ENCODE measurements at regions not wholly inside any gene's neighbourhood (a gene's known extent, or its start where the extent isn't known, plus 50 kb on each side); places are given as distances from the start of the nearest gene placed in this dataset.
"Not testable (repeated sequence)": the region's sequence is repeated elsewhere in the genome, so short reads cannot be mapped to it uniquely, and the experiment has no call there.

- FAIRE-seq, result peak; percentile 89
These were observed 56.0 kb downstream of the EN1 start for GRCh38 chr2:118791483-118791882.

- FAIRE-seq, result no peak
These were observed 60.7 kb downstream of the EN1 start for GRCh38 chr2:118786746-118787145.

- no peak for FAIRE-seq
These were observed 62.6 kb downstream of the EN1 start for GRCh38 chr2:118784860-118785259.

DNA sequence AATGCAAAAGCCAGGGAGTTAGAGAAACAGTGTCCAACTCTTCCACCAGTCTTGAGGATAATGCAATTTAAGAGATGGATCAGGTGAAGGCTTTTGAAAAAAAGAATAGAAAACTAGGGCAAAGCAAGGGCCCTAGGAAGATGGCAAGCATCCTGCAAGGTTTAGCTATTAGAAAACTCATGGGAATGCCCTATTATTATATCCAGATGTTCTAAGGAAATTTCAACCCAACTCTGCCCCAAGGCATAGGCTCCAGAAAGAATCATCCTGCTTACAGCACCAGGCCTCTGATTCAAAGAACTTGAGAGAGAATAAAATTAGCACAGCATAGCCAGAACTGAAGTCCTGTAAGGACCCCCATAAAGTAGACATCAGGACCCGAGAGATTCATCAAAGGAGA is 68.1 kb downstream of the EN1 start:
- no peak for FAIRE-seq

DNA sequence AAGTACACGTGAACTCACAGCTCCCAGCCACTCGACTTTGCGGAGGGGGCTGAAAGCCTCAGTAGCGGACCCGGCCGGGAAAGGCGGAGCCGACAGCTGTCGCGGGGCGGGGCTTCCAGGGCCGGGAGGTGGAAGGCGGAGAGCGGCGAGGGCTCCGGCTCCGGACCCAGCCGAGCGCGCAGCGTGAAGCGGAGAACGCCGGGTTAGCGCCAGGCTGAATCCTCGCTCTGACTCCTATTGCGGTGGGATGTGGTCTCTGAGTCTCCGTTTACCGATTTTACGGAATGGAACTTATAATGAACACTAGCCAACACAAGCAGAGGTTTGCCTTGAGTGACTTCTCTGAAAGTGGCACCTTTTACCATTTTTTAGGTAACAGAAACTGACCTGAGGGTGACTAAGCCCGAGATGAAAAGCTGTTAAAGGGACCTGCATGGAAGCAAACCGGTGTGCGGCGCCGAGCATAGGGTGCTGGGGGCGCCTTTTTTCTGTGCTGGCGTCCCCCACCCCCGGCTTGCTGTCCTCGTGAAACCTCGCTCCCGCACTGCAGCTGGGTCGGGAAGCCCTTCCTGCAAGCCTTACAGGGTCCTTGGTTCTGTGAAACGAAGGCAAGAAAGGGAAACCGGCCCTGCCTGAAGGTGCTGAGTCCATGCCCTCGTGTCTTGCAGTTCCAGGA is 72.9 kb downstream of the EN1 start:
- no peak for FAIRE-seq

- FAIRE-seq, result no peak
These were observed 73.6 kb downstream of the EN1 start for GRCh38 chr2:118773826-118774225.

GRCh38 chr2:118772487-118773200 is 74.8 kb downstream of the EN1 start:
- FAIRE-seq, result no peak

DNA sequence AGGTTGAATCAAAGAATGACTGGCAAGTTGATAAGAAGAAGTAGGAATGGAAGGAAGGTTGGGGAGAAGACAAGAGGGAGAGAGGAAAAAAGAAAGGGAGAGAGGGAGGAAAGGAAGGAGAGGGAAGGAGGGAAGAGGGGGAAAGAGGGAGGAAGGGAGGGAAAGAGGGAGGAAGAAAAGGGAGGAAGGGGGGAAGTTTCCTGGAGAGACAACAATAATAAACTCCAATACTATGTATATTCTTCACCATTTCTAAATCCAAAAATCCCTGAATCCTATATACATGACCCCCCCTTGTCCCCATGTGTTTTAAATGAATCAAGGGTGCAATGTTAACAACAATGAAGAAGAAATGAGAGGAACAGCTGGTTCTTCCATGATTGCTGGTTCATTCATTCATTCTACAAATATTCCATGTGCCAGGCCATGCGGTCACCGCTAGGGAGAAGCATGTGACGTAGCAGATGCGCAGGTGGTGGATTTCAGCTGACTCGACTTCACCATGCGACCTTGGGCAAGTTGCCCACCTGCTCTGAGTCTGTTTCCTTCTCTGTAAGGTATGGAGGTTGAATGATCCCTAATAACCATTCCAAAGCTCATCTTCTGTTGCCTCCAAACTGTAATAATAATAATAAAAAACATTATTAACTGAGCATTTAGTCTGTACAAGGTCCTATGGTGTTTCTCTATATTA is 77.6 kb downstream of the EN1 start:
- no peak for FAIRE-seq

DNA sequence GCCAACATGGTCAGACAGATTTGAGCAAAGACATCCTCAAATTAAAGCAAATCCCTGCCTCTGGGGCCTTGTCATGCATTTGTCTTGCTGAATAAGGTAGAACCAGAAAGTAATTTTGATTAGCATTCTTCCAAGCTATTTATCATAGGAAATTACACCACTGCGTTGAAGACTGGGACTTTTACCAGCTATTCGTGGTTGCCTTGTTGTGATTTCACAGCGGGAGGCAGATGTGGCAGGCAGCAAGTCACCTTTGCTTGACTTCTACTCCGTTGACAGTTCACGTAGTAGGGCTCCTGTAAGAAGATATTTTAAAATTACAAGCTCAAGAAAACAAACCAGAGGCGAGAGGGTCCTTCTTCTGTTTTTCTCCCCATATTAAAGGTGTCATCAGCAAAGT is 80.6 kb downstream of the EN1 start:
- no peak for FAIRE-seq

- no peak for FAIRE-seq
These were observed 82.6 kb downstream of the EN1 start for GRCh38 chr2:118764855-118765254.

- no peak for FAIRE-seq
These were observed 83.7 kb downstream of the EN1 start for GRCh38 chr2:118763797-118764196.

DNA sequence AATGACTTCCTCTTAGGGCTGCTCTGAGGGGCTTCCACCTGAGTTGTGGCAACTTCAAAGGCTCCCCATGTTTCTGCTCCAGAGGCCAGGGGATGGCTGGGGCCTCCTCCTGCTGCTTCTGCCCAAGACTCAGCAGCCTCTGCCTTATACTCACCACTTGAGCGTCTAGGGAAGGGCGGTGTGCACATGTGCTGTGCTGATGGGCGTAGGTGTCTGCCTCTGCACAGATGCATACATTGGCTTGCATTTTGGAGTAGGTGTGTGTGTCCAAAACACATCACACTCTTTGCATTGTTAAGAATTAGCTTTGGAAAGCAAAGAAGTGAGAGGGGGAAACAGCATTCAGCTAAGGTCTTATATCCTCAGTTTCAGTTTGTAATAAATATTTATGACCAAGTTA is 85.2 kb downstream of the EN1 start:
- no peak for FAIRE-seq

DNA sequence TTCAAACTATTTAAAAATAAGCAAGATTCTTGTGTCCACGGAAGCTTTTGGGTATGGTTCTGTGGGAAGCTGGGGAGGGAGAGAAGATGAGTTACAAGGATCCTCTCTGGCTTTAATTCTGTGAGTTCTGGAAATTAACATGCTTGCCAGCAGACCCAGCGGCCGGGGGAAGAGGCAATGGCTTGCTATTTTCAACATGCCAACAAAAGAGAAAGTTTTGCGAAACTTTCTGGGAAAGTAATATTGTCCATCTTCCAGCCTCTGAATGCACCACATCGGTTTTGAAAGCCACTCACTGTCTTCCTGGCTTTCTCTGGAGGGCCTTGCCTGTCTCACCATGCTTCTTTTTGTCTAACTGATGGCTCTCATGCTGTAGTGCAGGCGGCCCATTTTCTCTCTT is 85.7 kb downstream of the EN1 start:
- FAIRE-seq, result no peak

DNA sequence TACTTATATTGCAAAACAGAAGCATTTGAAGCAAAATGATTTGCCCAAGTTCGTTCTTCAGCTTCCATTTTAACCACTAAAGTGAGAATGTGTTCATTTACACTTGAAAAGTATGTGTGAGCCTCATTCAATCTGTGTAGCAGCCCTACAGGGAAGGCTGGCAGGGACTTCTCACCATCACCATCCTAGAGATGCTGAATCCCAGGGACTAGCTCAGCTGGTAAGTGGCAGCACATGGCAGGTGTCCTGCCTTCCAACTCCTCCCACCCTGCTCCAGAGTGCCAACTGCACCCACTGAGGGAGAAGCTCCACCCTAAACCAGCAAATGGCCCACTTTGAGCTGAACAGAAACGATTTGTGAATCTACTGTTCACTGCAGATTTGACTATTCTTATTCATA is 91.5 kb downstream of the EN1 start:
- no peak for FAIRE-seq

DNA sequence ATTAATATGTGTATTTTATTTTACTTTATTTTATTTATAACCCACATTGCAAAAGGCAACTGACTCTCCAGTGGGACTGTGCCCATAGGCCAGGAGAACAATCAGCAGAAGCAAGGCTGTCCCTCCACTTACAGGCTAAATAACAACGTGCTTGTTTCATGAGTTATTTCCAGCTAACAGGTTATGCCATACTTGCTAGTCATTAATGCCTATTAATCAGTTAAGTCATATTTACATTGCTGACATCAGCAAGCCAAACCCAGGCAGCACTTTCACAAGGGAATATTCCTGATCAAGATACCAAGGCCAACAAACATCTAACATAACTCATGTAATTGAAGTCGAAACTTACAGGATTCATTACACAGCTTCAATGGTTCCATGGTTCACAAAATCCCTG is 92.1 kb downstream of the EN1 start:
- FAIRE-seq, result no peak

DNA sequence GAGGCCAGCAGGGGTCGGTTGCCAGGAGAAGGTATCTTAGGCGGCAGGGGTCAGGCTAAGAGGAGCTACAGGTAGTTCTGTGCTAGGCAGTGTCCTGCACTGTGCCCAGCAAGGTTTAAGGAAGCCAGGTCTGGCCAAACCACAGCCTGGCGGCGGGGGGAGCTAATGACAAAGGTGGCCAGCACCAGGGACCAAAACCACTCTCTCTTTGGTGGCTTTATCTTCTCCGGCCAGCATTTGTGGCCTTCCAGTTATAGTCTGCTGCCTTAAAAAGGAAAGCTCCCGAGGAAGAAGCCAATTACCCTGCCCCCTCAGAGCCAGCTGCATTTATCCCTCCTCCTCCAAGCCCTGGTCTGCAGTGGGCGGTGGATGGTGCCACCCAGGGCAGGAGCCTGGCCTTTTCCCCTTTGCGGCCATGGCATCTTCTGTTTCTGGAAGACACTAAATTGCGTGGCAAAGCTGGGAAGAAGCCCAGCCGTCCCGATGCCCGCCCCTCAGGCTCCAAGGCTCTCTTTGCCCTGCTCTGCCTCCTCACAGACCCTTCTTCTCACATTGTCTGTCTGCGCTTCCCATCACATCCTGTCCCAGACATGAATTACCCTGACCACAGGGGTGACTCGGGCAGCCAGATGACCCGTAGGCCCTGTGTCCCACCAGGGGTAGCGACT is 94.6 kb downstream of the EN1 start:
- no peak for FAIRE-seq

DNA sequence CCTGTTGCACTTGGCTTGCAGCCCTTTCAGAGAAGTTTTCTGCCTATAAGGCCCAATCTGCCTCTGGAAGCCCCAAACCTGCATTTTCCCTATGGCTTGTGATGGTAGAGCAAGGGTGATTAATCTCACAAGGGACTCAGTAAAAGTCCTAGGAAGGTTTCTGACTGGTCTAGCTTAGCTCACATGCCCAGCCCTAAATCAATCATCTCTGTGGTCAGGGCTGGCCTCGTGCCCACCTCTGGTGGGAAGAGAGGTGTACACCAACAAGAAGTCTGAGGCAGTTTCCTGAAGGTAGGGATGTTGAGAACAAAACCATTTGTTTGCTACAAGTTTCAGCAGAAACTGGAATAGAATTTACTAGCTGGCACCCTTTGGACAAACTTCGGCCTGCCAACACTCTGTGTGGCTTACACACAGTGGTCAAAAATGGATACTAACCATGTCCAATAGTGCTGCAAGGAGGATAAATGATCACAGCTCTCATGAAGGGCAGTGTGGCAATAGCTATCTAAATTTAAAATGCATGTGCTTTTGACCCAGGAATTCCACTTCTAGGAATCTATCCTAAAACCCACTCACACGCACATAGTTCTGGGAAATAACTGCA is 96.4 kb downstream of the EN1 start:
- FAIRE-seq, result no peak

- no peak for FAIRE-seq
These were observed 99.1 kb downstream of the EN1 start for GRCh38 chr2:118748245-118748885.

DNA sequence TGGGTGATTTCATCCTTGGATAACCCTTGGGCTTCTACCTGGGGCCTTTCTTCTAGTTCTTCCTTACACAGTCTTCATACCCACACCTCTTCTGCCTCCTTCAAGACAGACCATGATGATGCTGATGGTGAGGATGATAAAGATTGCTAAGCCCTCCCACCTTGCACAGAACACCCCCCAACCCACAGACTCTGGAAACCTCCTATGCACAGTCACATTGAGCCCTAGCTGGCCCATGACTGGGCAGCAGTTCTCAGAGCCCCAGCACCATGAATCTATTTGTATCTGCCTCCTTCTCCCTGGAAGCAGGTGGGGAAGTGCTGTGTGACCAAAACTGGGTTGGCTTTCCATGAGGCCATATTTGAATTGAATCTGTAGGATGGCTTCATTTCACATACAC is 99.8 kb downstream of the EN1 start:
- FAIRE-seq, result no peak

DNA sequence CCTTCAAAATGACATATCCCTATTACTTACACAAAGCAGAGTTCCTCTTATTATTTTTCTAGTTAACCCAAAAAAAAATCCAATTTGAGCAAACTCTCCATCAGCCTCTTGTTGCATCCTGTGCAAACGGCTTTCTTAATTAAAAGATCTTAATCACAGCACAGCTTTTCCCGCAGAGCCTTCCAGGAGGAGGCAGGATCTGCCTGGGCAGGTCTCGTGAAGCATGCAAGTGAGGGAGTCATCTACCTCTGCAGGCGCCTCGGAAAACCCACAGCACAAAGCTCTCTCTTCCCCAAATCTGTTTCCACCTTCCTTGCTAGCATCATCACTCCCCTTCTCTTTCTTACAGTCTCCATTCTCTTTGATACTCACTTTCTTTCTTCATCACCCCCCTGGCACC is 100.4 kb downstream of the EN1 start:
- FAIRE-seq, result no peak

DNA sequence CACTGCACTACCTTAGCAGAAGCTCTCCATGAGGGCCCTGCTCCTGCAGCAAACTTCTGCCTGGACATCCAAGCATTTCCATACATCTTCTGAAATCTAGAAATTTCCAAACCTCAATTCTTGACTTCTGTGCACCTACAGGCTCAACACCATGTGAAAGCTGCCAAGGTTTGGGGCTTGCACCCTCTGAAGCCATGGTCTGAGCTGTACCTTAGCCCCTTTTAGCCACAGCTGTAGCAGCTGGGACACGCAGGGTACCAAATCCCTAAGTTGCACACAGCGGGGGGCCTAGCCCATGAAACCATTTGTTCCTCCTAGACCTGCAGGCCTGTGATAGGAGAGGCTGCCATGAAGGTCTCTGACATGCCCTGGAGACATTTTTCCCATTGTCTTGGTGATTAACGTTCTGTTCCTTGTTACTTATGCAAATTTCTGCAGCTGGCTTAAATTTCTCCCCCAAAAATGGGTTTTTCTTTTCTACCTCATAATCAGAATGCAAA is 102.7 kb downstream of the EN1 start:
- not testable (repeated sequence) for FAIRE-seq

- no peak for FAIRE-seq
These were observed 108.7 kb downstream of the EN1 start for GRCh38 chr2:118738524-118739308.
